ENCODE measurements at regions not wholly inside any gene's neighbourhood (a gene's known extent, or its start where the extent isn't known, plus 50 kb on each side); places are given as distances from the start of the nearest gene placed in this dataset.

DNA sequence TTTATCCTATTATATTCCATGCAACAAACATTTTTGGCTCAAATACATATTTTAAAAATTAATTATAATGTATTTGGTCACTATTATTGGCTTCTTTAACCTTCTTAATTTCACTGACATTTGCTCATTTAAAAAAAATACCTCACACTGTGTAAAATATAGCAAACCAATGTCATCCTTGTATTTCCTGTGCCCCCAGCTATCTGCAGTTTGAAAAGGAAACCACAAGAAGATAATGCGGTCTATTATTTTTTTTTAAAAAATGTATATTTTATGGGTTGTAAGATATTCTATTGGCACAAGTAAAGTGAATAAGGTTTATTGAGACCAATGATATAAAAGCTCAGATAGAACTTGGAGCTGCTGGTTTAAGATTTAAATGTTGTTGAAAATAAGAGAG is 904.2 kb downstream of the SI start:
- TF ChIP-seq, protein P1, sequence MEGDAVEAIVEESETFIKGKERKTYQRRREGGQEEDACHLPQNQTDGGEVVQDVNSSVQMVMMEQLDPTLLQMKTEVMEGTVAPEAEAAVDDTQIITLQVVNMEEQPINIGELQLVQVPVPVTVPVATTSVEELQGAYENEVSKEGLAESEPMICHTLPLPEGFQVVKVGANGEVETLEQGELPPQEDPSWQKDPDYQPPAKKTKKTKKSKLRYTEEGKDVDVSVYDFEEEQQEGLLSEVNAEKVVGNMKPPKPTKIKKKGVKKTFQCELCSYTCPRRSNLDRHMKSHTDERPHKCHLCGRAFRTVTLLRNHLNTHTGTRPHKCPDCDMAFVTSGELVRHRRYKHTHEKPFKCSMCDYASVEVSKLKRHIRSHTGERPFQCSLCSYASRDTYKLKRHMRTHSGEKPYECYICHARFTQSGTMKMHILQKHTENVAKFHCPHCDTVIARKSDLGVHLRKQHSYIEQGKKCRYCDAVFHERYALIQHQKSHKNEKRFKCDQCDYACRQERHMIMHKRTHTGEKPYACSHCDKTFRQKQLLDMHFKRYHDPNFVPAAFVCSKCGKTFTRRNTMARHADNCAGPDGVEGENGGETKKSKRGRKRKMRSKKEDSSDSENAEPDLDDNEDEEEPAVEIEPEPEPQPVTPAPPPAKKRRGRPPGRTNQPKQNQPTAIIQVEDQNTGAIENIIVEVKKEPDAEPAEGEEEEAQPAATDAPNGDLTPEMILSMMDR (IDR thresholded peaks at IDR 0.05), result no peak
- TF ChIP-seq POLR2AphosphoS5 (IDR thresholded peaks at IDR 0.05) (no peak), POLR2A (IDR thresholded peaks at IDR 0.05) (no peak)

All from gastroesophageal sphincter (tissue), 3 donors.